SKM-1 treated with dmso at 0.1 percent for 144 hours (cell line): ENCODE measurements at regions not wholly inside any gene's neighbourhood (a gene's known extent, or its start where the extent isn't known, plus 50 kb on each side); places are given as distances from the start of the nearest gene placed in this dataset.
A peak's percentile ranks its signal among the peaks of the same experiment; 100 is the strongest.

Experiments
- DNase-seq: peaks from one replicate; lab custom pipeline; 2025; ENCODE audit not compliant: unreplicated experiment; lab: John Stamatoyannopoulos, UW

- no peak for DNase-seq
These were observed 83.1 kb upstream of the CTTNBP2NL start for GRCh38 chr1:112312879-112313278.

GRCh38 chr1:112316254-112316913 is 79.6 kb upstream of the CTTNBP2NL start:
- DNase-seq = no peak

GRCh38 chr1:112317140-112317539 is 78.9 kb upstream of the CTTNBP2NL start:
- DNase-seq = no peak

- DNase-seq = no peak
These were observed 78.4 kb upstream of the CTTNBP2NL start for GRCh38 chr1:112317611-112318062.

GRCh38 chr1:112318263-112318662 is 77.8 kb upstream of the CTTNBP2NL start:
- no peak for DNase-seq

GRCh38 chr1:112318698-112319370 is 77.2 kb upstream of the CTTNBP2NL start:
- no peak for DNase-seq

- no peak for DNase-seq
These were observed 76.5 kb upstream of the CTTNBP2NL start for GRCh38 chr1:112319371-112320040.

GRCh38 chr1:112320058-112320457 is 76.0 kb upstream of the CTTNBP2NL start:
- DNase-seq = no peak

- peak; percentile 52 for DNase-seq
These were observed 74.0 kb upstream of the CTTNBP2NL start for GRCh38 chr1:112322018-112322417.

GRCh38 chr1:112322983-112323678 is 72.9 kb upstream of the CTTNBP2NL start:
- DNase-seq = no peak

GRCh38 chr1:112325504-112325903 is 70.5 kb upstream of the CTTNBP2NL start:
- no peak for DNase-seq

- no peak for DNase-seq
These were observed 67.4 kb upstream of the CTTNBP2NL start for GRCh38 chr1:112328600-112328999.

GRCh38 chr1:112332176-112333150 is 63.6 kb upstream of the CTTNBP2NL start:
- no peak for DNase-seq

GRCh38 chr1:112335351-112335750 is 60.7 kb upstream of the CTTNBP2NL start:
- no peak for DNase-seq

GRCh38 chr1:112337028-112337531 is 58.9 kb upstream of the CTTNBP2NL start:
- DNase-seq = peak; percentile 56

- DNase-seq = no peak
These were observed 54.0 kb upstream of the CTTNBP2NL start for GRCh38 chr1:112341986-112342385.

- no peak for DNase-seq
These were observed 53.5 kb upstream of the CTTNBP2NL start for GRCh38 chr1:112342558-112342957.

GRCh38 chr1:112344754-112345423 is 51.1 kb upstream of the CTTNBP2NL start:
- DNase-seq = no peak
